NCI-H2081 (cell line): ENCODE measurements at regions not wholly inside any gene's neighbourhood (a gene's known extent, or its start where the extent isn't known, plus 50 kb on each side); places are given as distances from the start of the nearest gene placed in this dataset.

Source experiments
- DNase-seq, 2 experiments: peaks; one replicate each; lab custom pipeline; 2025; lab: John Stamatoyannopoulos, UW

- DNase-seq = peak in 1 of 2 experiments; percentile 37
Observed at GRCh38 chr1:232248276-232248820, 381.6 kb downstream of the SIPA1L2 start.

GRCh38 chr1:232247669-232248068 is 382.3 kb downstream of the SIPA1L2 start:
- DNase-seq = no peak

GRCh38 chr1:232244426-232244825 is 385.5 kb downstream of the SIPA1L2 start:
- no peak for DNase-seq

- no peak for DNase-seq
Observed at GRCh38 chr1:232239998-232240397, 389.9 kb downstream of the SIPA1L2 start.

- DNase-seq = no peak
Observed at GRCh38 chr1:232239522-232239921, 390.4 kb downstream of the SIPA1L2 start.

GRCh38 chr1:232238009-232238408 is 391.9 kb downstream of the SIPA1L2 start:
- DNase-seq = no peak

GRCh38 chr1:232227306-232227705 is 402.6 kb downstream of the SIPA1L2 start:
- DNase-seq = peak; percentile 2 to 34

GRCh38 chr1:232226197-232226712 is 403.7 kb downstream of the SIPA1L2 start:
- DNase-seq = peak; percentile 64 to 83

- DNase-seq = no peak
Observed at GRCh38 chr1:232225336-232226131, 404.4 kb downstream of the SIPA1L2 start.

- DNase-seq = no peak
Observed at GRCh38 chr1:232223887-232224286, 406.0 kb downstream of the SIPA1L2 start.

GRCh38 chr1:232223183-232223708 is 406.7 kb downstream of the SIPA1L2 start:
- peak; percentile 29 to 59 for DNase-seq

- no peak for DNase-seq
Observed at GRCh38 chr1:232222614-232223013, 407.3 kb downstream of the SIPA1L2 start.

GRCh38 chr1:232221802-232222499 is 408.0 kb downstream of the SIPA1L2 start:
- no peak for DNase-seq

- no peak for DNase-seq
Observed at GRCh38 chr1:232218955-232219865, 410.7 kb downstream of the SIPA1L2 start.

- no peak for DNase-seq
Observed at GRCh38 chr1:232213928-232214327, 416.0 kb downstream of the SIPA1L2 start.

- no peak for DNase-seq
Observed at GRCh38 chr1:232212253-232212652, 417.7 kb downstream of the SIPA1L2 start.

- peak in 1 of 2 experiments; percentile 9 for DNase-seq
Observed at GRCh38 chr1:232211149-232211548, 418.8 kb downstream of the SIPA1L2 start.

- DNase-seq = no peak
Observed at GRCh38 chr1:232209357-232209756, 420.6 kb downstream of the SIPA1L2 start.

- DNase-seq = peak in 1 of 2 experiments; percentile 36
Observed at GRCh38 chr1:232207073-232207866, 422.7 kb downstream of the SIPA1L2 start.

- DNase-seq = no peak
Observed at GRCh38 chr1:232204269-232204668, 425.7 kb downstream of the SIPA1L2 start.

GRCh38 chr1:232201024-232201423 is 428.9 kb downstream of the SIPA1L2 start:
- DNase-seq = no peak
